ENCODE measurements at regions not wholly inside any gene's neighbourhood (a gene's known extent, or its start where the extent isn't known, plus 50 kb on each side); places are given as distances from the start of the nearest gene placed in this dataset.
"Not testable (repeated sequence)": the region's sequence is repeated elsewhere in the genome, so short reads cannot be mapped to it uniquely, and the experiment has no call there.

DNA sequence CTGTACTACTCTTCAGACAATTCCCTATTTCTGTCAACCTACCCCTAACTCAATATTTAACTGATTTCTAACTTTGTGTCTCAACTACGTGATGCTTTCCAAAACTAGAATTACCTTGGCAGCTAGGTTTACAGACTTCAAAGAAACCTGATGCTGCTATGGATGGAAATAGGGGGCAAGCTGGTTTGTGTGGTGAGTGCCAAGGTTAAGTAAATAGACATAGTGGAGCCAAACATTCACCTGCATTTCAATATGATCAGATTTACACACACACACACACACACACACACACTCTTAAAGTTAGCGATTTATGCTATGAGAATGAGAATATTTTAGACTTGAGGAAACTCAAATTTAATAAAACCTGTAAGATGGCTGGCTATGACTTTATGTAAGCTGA lies 52.1 kb upstream of the POMZP3 start:
- TF ChIP-seq, protein P1, sequence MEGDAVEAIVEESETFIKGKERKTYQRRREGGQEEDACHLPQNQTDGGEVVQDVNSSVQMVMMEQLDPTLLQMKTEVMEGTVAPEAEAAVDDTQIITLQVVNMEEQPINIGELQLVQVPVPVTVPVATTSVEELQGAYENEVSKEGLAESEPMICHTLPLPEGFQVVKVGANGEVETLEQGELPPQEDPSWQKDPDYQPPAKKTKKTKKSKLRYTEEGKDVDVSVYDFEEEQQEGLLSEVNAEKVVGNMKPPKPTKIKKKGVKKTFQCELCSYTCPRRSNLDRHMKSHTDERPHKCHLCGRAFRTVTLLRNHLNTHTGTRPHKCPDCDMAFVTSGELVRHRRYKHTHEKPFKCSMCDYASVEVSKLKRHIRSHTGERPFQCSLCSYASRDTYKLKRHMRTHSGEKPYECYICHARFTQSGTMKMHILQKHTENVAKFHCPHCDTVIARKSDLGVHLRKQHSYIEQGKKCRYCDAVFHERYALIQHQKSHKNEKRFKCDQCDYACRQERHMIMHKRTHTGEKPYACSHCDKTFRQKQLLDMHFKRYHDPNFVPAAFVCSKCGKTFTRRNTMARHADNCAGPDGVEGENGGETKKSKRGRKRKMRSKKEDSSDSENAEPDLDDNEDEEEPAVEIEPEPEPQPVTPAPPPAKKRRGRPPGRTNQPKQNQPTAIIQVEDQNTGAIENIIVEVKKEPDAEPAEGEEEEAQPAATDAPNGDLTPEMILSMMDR (conservative IDR thresholded peaks at IDR 0.05; ENCODE audit: low read length), result not testable (repeated sequence)
- not testable (repeated sequence) for TF ChIP-seq EZH2phosphoT487 (IDR thresholded peaks at IDR 0.05; ENCODE audit: borderline replicate concordance, low read depth, low read length)

Measured in OCI-LY7 (cell line).